ENCODE measurements at regions not wholly inside any gene's neighbourhood (a gene's known extent, or its start where the extent isn't known, plus 50 kb on each side); places are given as distances from the start of the nearest gene placed in this dataset.

DNA sequence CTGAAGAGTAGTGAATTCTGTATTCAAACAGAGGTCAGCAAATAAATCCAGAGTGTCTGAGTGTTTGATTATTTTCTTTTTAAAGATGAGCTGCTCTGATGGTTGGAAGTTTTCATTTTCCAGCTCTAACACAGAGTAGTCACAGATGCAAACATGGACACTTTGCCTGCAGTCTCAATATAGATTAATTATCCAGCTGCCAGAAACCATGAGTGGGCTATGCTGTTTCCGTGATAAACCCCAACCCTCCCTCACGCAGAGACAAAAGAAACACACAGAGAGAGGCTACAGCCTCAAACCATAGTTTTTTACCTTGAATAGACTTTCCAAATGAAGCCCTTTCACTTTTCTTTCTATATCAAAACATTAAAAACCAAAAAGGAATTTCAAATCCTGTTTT is 884.7 kb downstream of the DIAPH3 start:
- TF ChIP-seq, protein P1, sequence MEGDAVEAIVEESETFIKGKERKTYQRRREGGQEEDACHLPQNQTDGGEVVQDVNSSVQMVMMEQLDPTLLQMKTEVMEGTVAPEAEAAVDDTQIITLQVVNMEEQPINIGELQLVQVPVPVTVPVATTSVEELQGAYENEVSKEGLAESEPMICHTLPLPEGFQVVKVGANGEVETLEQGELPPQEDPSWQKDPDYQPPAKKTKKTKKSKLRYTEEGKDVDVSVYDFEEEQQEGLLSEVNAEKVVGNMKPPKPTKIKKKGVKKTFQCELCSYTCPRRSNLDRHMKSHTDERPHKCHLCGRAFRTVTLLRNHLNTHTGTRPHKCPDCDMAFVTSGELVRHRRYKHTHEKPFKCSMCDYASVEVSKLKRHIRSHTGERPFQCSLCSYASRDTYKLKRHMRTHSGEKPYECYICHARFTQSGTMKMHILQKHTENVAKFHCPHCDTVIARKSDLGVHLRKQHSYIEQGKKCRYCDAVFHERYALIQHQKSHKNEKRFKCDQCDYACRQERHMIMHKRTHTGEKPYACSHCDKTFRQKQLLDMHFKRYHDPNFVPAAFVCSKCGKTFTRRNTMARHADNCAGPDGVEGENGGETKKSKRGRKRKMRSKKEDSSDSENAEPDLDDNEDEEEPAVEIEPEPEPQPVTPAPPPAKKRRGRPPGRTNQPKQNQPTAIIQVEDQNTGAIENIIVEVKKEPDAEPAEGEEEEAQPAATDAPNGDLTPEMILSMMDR (IDR thresholded peaks at IDR 0.05) = no peak
- no peak for TF ChIP-seq POLR2A (IDR thresholded peaks at IDR 0.05)

Measured in heart left ventricle (tissue), 13 donors.